Panc1 (cell line): ENCODE measurements at regions not wholly inside any gene's neighbourhood (a gene's known extent, or its start where the extent isn't known, plus 50 kb on each side); places are given as distances from the start of the nearest gene placed in this dataset.
"Not testable (repeated sequence)": the region's sequence is repeated elsewhere in the genome, so short reads cannot be mapped to it uniquely, and the experiment has no call there.

Source experiments
- ATAC-seq: fragments of 200-7000 bp; cut with Tn5 transposase; 2 replicates; pipeline ENCODE4 v1.9.1; 2020; ENCODE audit warnings: mild to moderate bottlenecking, moderate library complexity
- BruUV-seq: library from RNA; stranded (reverse); fragments of 400-500 nt; replicated peaks from 2 replicates; lab custom pipeline; 2021; lab: Mats Ljungman, UMichigan
- CTCF ChIA-PET: fragments of 300-600 bp; sonication (Branson Sonifier 250); formaldehyde crosslinking; loops from one replicate; lab custom pipeline; 2022; ENCODE audit warnings: antibody characterized with exemption; lab: Charles Lee
- POLR2A ChIA-PET: fragments of 300-600 bp; sonication (Branson Sonifier 250); formaldehyde crosslinking; loops from one replicate; lab custom pipeline; 2022; ENCODE audit warnings: antibody characterized with exemption; lab: Charles Lee
- DNase-seq: peaks from one replicate; pipeline ENCODE4 v3.0.0-alpha.2; 2010; ENCODE audit warnings: low read depth, low spot score
- H3K27ac ChIP-seq: 2 replicates; pipeline ENCODE4 v1.5.1; 2011; ENCODE audit warnings: mild to moderate bottlenecking, low read length, inconsistent platforms
- H3K27me3 ChIP-seq: fragments of 200-500 bp; sonication (Bioruptor generic); 2 replicates; pipeline ENCODE4 v1.6.0; 2014; ENCODE audit warnings: low read length, inconsistent platforms; ENCODE audit not compliant: control insufficient read depth, insufficient read depth
- H3K36me3 ChIP-seq: fragments of 200-500 bp; sonication (Bioruptor generic); 2 replicates; pipeline ENCODE4 v1.5.1; 2014; ENCODE audit warnings: inconsistent platforms, mild to moderate bottlenecking, low read length, moderate library complexity; ENCODE audit not compliant: control insufficient read depth, insufficient read depth
- H3K4me1 ChIP-seq: 2 replicates; pipeline ENCODE4 v1.5.1; 2011; ENCODE audit warnings: inconsistent platforms, mild to moderate bottlenecking, low read length, moderate library complexity; ENCODE audit not compliant: control insufficient read depth, insufficient read depth
- H3K4me3 ChIP-seq, 2 experiments: 2 replicates each; pipeline ENCODE4 v1.5.1; 2011 to 2012; ENCODE audit warnings: low read depth in 2 of 2, low read length in 2 of 2, mild to moderate bottlenecking in 2 of 2, inconsistent platforms in 1 of 2, moderate library complexity in 1 of 2
- H3K9me3 ChIP-seq: fragments of 200-500 bp; sonication (Bioruptor generic); 2 replicates; pipeline ENCODE4 v1.5.1; 2014; ENCODE audit warnings: low read depth, mild to moderate bottlenecking, inconsistent platforms, low read length, moderate library complexity; ENCODE audit not compliant: control insufficient read depth, insufficient read depth
- POLR2AphosphoS5 ChIP-seq: IDR thresholded peaks from 2 replicates; pipeline ENCODE4 v1.6.1; 2012; ENCODE audit warnings: mild to moderate bottlenecking, low read depth, low read length, moderate library complexity
- SIN3A ChIP-seq: IDR thresholded peaks from 2 replicates; pipeline ENCODE4 v1.6.1; 2012; ENCODE audit warnings: low read depth, mild to moderate bottlenecking, low read length, moderate library complexity, borderline replicate concordance; ENCODE audit not compliant: insufficient read depth
- TCF7L2 ChIP-seq: IDR thresholded peaks from 2 replicates; pipeline ENCODE4 v1.6.1; 2011; ENCODE audit warnings: mild to moderate bottlenecking, low read depth, low read length, inconsistent platforms
- in situ Hi-C: cut with HindIII; loops from 2 replicates; pipeline ENCODE4 v1.10.0; 2016; ENCODE audit warnings: low sequenced_read_pairs, low pct_unique_long_range_greater_than_20kb
- intact Hi-C: fragments of 100-400 bp; cut with micrococcal nuclease; formaldehyde crosslinking; loops from one replicate; pipeline ENCODE4 v1.10.0; 2022; ENCODE audit not compliant: unreplicated experiment
- TF ChIP-seq, protein P1 (sequence below), 2 experiments: IDR thresholded peaks; 2 replicates each; pipeline ENCODE4 v1.6.1; 2011 to 2012; ENCODE audit warnings: low read depth in 2 of 2, control low read depth in 1 of 2, low read length in 1 of 2, mild to moderate bottlenecking in 1 of 2, moderate library complexity in 1 of 2; ENCODE audit not compliant: insufficient read depth in 1 of 2
- TF ChIP-seq, protein P2 (sequence below): fragments of 450-650 bp; IDR thresholded peaks from 2 replicates; pipeline ENCODE4 v1.5.1; 2017; ENCODE audit warnings: mild to moderate bottlenecking

DNA sequence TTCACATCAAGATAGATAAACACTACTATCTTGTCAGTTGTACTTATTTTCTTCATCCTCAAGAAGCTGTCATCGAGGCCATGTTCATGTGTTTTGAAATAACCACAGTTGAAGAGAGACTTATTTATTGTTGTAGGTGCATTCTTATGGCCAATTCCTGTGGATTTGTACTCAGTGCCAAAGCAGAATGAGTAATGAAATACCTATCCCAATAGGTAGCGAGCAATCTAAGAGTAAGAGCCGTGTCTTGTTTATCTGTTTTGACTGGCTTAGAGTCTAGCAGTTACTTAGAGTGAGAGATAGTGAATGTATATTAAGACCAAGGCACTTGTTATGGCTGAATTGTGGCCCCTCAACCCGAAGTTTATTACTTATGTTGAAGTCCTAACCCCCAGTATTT lies 631.0 kb upstream of the SPANXN1 start:
- Histone ChIP-seq H3K36me3 (no peaks in the 10 kb centered on the region), H3K9me3 (no peaks in the 10 kb centered on the region), H3K27me3 (no peaks in the 10 kb centered on the region), H3K4me1 (no peaks in the 10 kb centered on the region), H3K4me3 (no peak overlapping the region), H3K27ac (no peak overlapping the region)
- ATAC-seq (no peak), DNase-seq (no peak)
- in situ Hi-C loops, result no loop called here
- no TSS peak for BruUV-seq
- CTCF ChIA-PET, result no interaction called here
- TF ChIP-seq POLR2AphosphoS5 (no peak), SIN3A (no peak), TCF7L2 (no peak)
- TF ChIP-seq, protein P1, sequence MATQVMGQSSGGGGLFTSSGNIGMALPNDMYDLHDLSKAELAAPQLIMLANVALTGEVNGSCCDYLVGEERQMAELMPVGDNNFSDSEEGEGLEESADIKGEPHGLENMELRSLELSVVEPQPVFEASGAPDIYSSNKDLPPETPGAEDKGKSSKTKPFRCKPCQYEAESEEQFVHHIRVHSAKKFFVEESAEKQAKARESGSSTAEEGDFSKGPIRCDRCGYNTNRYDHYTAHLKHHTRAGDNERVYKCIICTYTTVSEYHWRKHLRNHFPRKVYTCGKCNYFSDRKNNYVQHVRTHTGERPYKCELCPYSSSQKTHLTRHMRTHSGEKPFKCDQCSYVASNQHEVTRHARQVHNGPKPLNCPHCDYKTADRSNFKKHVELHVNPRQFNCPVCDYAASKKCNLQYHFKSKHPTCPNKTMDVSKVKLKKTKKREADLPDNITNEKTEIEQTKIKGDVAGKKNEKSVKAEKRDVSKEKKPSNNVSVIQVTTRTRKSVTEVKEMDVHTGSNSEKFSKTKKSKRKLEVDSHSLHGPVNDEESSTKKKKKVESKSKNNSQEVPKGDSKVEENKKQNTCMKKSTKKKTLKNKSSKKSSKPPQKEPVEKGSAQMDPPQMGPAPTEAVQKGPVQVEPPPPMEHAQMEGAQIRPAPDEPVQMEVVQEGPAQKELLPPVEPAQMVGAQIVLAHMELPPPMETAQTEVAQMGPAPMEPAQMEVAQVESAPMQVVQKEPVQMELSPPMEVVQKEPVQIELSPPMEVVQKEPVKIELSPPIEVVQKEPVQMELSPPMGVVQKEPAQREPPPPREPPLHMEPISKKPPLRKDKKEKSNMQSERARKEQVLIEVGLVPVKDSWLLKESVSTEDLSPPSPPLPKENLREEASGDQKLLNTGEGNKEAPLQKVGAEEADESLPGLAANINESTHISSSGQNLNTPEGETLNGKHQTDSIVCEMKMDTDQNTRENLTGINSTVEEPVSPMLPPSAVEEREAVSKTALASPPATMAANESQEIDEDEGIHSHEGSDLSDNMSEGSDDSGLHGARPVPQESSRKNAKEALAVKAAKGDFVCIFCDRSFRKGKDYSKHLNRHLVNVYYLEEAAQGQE (IDR thresholded peaks at IDR 0.05; ENCODE audit: insufficient read depth in 1 of 2, low read depth in 2 of 2, low read length in 1 of 2), result no peak
- TF ChIP-seq, protein P2, sequence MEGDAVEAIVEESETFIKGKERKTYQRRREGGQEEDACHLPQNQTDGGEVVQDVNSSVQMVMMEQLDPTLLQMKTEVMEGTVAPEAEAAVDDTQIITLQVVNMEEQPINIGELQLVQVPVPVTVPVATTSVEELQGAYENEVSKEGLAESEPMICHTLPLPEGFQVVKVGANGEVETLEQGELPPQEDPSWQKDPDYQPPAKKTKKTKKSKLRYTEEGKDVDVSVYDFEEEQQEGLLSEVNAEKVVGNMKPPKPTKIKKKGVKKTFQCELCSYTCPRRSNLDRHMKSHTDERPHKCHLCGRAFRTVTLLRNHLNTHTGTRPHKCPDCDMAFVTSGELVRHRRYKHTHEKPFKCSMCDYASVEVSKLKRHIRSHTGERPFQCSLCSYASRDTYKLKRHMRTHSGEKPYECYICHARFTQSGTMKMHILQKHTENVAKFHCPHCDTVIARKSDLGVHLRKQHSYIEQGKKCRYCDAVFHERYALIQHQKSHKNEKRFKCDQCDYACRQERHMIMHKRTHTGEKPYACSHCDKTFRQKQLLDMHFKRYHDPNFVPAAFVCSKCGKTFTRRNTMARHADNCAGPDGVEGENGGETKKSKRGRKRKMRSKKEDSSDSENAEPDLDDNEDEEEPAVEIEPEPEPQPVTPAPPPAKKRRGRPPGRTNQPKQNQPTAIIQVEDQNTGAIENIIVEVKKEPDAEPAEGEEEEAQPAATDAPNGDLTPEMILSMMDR, result no peak
- intact Hi-C loops, result no loop called here
- POLR2A ChIA-PET, result no interaction called here

DNA sequence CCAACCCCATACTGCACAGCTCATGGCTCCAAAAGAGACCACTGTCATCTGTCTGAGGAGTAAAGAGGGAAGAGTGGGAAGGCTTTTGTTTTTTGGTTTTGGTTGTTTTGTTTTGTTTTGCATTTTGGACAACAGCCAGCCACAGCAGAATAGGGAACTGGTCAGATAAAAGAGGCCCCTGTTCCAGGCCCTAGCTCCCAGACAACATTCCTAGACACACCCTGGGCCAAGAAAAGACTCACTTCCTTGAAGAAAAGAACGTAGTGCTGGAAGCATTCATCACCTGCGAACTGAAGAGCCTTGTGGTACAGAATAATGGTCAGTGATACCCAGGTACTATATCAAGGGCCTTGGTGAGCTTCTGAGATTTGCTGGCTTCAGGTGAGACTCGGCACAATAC lies 619.4 kb upstream of the SPANXN1 start:
- no peaks in the 10 kb centered on the region for H3K27me3 ChIP-seq
- BruUV-seq, result no TSS peak
- ChIA-PET CTCF (no interaction called here), POLR2A (no interaction called here)
- no peak overlapping the region for H3K27ac ChIP-seq
- no peaks in the 10 kb centered on the region for H3K4me1 ChIP-seq
- TF ChIP-seq SIN3A (no peak), TCF7L2 (no peak), POLR2AphosphoS5 (no peak)
- TF ChIP-seq, protein P2, result no peak
- TF ChIP-seq, protein P1 (IDR thresholded peaks at IDR 0.05; ENCODE audit: insufficient read depth in 1 of 2, low read depth in 2 of 2, low read length in 1 of 2), result no peak
- intact Hi-C loops (no loop called here), in situ Hi-C loops (no loop called here)
- ATAC-seq (no peak), DNase-seq (no peak)
- H3K4me3 ChIP-seq, result no peak overlapping the region
- no peaks in the 10 kb centered on the region for H3K9me3 ChIP-seq
- H3K36me3 ChIP-seq, result no peaks in the 10 kb centered on the region

DNA sequence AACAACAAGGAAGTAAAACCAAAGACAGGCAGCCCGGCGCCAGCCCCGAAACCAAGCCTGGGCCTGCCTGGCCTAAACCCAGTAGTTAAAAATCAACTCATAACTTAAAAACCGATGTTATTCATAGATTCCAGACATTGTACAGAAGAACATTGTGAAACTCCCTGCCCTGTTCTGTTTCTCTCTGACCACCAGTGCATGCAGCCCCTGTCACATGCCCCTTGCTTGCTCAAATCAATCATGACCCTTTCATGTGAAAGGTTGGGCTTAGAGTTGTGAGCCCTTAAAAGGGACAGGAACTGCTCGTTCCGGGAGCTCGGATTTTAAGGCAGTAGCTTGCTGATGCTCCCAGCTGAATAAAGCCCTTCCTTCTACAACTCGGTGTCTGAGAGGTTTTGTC lies 612.9 kb upstream of the SPANXN1 start:
- H3K36me3 ChIP-seq, H3K27me3 ChIP-seq, H3K27ac ChIP-seq, POLR2A ChIA-PET, ATAC-seq, intact Hi-C loops, CTCF ChIA-PET, H3K4me1 ChIP-seq, DNase-seq, in situ Hi-C loops, BruUV-seq, H3K4me3 ChIP-seq, H3K9me3 ChIP-seq: not testable (repeated sequence)
